AG04450 (cell line): ENCODE measurements at regions not wholly inside any gene's neighbourhood (a gene's known extent, or its start where the extent isn't known, plus 50 kb on each side); places are given as distances from the start of the nearest gene placed in this dataset.
"Not testable (repeated sequence)": the region's sequence is repeated elsewhere in the genome, so short reads cannot be mapped to it uniquely, and the experiment has no call there.

Source experiments
- CTCF ChIA-PET: fragments of 300-600, 350-600 bp; formaldehyde crosslinking; extraction: SDS; loops from one replicate; lab custom pipeline; 2022; ENCODE audit warnings: antibody characterized with exemption, inconsistent platforms; lab: Charles Lee
- POLR2A ChIA-PET: fragments of 350-600 bp; formaldehyde crosslinking; extraction: SDS; loops from one replicate; lab custom pipeline; 2021; ENCODE audit warnings: antibody characterized with exemption, inconsistent platforms; lab: Yijun Ruan, JAX
- DNase-seq: peaks from one replicate; pipeline ENCODE4 v3.0.0-alpha.2; 2011; ENCODE audit warnings: low read depth, low spot score
- H3K27ac ChIP-seq: one replicate; pipeline ENCODE4 v1.5.1; 2012; ENCODE audit warnings: low read depth, low read length, control low read depth
- H3K27me3 ChIP-seq: one replicate; pipeline ENCODE4 v1.6.0; 2012; ENCODE audit warnings: low read length; ENCODE audit not compliant: control insufficient read depth, insufficient read depth
- H3K4me3 ChIP-seq: 2 replicates; pipeline ENCODE4 v1.5.1; 2011; ENCODE audit warnings: mild to moderate bottlenecking, low read depth, low read length, control low read depth
- H3K9me3 ChIP-seq: 2 replicates; pipeline ENCODE4 v1.5.1; 2012; ENCODE audit warnings: low read length; ENCODE audit not compliant: control insufficient read depth, insufficient read depth
- CTCF ChIP-seq: IDR thresholded peaks from 2 replicates; pipeline ENCODE4 v1.5.1; 2011; ENCODE audit warnings: low read depth, low read length, control low read depth, inconsistent platforms

GRCh38 chr13:80945328-80945727 is 604.4 kb upstream of the SPRY2 start:
- POLR2A ChIA-PET, result no interaction called here
- Histone ChIP-seq H3K4me3 (no peak overlapping the region), H3K27me3 (no peaks in the 10 kb centered on the region), H3K27ac (no peak overlapping the region), H3K9me3 (no peaks in the 10 kb centered on the region)
- no peak for TF ChIP-seq CTCF
- CTCF ChIA-PET, result no interaction called here
- DNase-seq, result no peak

GRCh38 chr13:80939581-80939980 is 598.7 kb upstream of the SPRY2 start:
- no peak for TF ChIP-seq CTCF
- CTCF ChIA-PET, result no interaction called here
- H3K4me3 ChIP-seq, result no peak overlapping the region
- POLR2A ChIA-PET, result no interaction called here
- H3K27me3 ChIP-seq, result no peaks in the 10 kb centered on the region
- H3K27ac ChIP-seq, result no peak overlapping the region
- H3K9me3 ChIP-seq, result no peaks in the 10 kb centered on the region
- DNase-seq, result no peak

GRCh38 chr13:80931766-80932165 is 590.8 kb upstream of the SPRY2 start:
- CTCF ChIA-PET, result no interaction called here

GRCh38 chr13:80931118-80931517 is 590.2 kb upstream of the SPRY2 start:
- ChIA-PET POLR2A (no interaction called here), CTCF (no interaction called here)
- no peak for TF ChIP-seq CTCF
- no peak overlapping the region for H3K4me3 ChIP-seq
- no peaks in the 10 kb centered on the region for H3K27me3 ChIP-seq
- DNase-seq, result no peak
- no peaks in the 10 kb centered on the region for H3K9me3 ChIP-seq
- no peak overlapping the region for H3K27ac ChIP-seq

More at GRCh38 chr13:80931766-80932165, 590.8 kb upstream of the SPRY2 start:
- TF ChIP-seq CTCF, result no peak
- no peaks in the 10 kb centered on the region for H3K9me3 ChIP-seq
- POLR2A ChIA-PET, result no interaction called here
- no peak overlapping the region for H3K27ac ChIP-seq
- no peak overlapping the region for H3K4me3 ChIP-seq
- H3K27me3 ChIP-seq, result no peaks in the 10 kb centered on the region
- no peak for DNase-seq

GRCh38 chr13:80928241-80928640 is 587.3 kb upstream of the SPRY2 start:
- no peak for TF ChIP-seq CTCF
- Histone ChIP-seq H3K27ac (no peak overlapping the region), H3K9me3 (no peaks in the 10 kb centered on the region), H3K27me3 (no peaks in the 10 kb centered on the region), H3K4me3 (no peak overlapping the region)
- DNase-seq, result no peak
- POLR2A ChIA-PET, result no interaction called here
- CTCF ChIA-PET, result no interaction called here

- POLR2A ChIA-PET, H3K4me3 ChIP-seq, H3K27me3 ChIP-seq, CTCF ChIA-PET, H3K27ac ChIP-seq, H3K9me3 ChIP-seq, DNase-seq: not testable (repeated sequence)
Measured at GRCh38 chr13:80926024-80926423, 585.1 kb upstream of the SPRY2 start.
